CD4-positive, alpha-beta T cell treated with Interleukin-6 at 100 ng/mL for 8 hours (primary cell): ENCODE measurements at regions not wholly inside any gene's neighbourhood (a gene's known extent, or its start where the extent isn't known, plus 50 kb on each side); places are given as distances from the start of the nearest gene placed in this dataset.

Source experiments
- DNase-seq: peaks from one replicate; pipeline ENCODE4 v3.0.0-alpha.2; 2020; ENCODE audit warnings: mixed read lengths, low spot score

- DNase-seq, result no peak
Observed at GRCh38 chr22:44554411-44554810, 56.4 kb upstream of the RTL6 start.

- DNase-seq, result no peak
Observed at GRCh38 chr22:44550711-44551491, 52.9 kb upstream of the RTL6 start.

GRCh38 chr22:44549701-44550100 lies 51.7 kb upstream of the RTL6 start:
- no peak for DNase-seq

GRCh38 chr22:44548981-44549380 lies 50.9 kb upstream of the RTL6 start:
- DNase-seq, result no peak
